NB4 (cell line): ENCODE measurements at regions not wholly inside any gene's neighbourhood (a gene's known extent, or its start where the extent isn't known, plus 50 kb on each side); places are given as distances from the start of the nearest gene placed in this dataset.

Experiments
- DNase-seq: peaks from one replicate; pipeline ENCODE4 v3.0.0; 2010; ENCODE audit warnings: low read depth
- H3K4me3 ChIP-seq: one replicate; pipeline ENCODE4 v1.5.1; 2011; ENCODE audit warnings: mild to moderate bottlenecking, low read depth, low read length, moderate library complexity
- MYC ChIP-seq: IDR thresholded peaks from 2 replicates; pipeline ENCODE4 v1.6.1; 2011; ENCODE audit warnings: low read depth, low read length
- POLR2A ChIP-seq: IDR thresholded peaks from 2 replicates; pipeline ENCODE4 v1.6.1; 2011; ENCODE audit warnings: mild to moderate bottlenecking; ENCODE audit not compliant: insufficient read length; ENCODE audit errors: extremely low read depth
- TF ChIP-seq, protein P1 (sequence below): IDR thresholded peaks from 2 replicates; pipeline ENCODE4 v1.6.1; 2011; ENCODE audit warnings: low read depth, low read length
- TF ChIP-seq, protein P2 (sequence below): IDR thresholded peaks from one replicate; pipeline ENCODE4 v1.5.1; 2012; ENCODE audit warnings: low read depth, low read length

DNA sequence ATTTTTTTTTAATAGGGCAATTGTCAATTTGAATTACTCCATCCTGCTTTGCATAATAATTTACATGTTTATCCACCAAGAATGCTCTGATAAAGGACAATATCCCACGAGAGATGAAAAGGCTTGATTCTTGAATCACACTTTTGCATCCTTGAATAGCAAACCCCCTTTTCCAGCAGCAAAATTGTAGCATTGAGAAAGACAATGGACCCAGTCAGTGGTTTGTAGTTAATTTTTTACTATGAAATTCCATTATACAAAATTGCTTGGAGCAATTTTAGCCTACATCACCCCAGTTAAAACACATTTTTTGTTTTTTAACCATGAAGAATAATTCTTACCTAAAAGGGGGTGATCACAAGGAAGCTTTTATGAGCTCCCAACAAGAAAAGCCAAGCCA is 255.1 kb downstream of the RND3 start:
- TF ChIP-seq POLR2A (no peak), MYC (no peak)
- TF ChIP-seq, protein P1, sequence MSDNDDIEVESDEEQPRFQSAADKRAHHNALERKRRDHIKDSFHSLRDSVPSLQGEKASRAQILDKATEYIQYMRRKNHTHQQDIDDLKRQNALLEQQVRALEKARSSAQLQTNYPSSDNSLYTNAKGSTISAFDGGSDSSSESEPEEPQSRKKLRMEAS = no peak
- TF ChIP-seq, protein P2, sequence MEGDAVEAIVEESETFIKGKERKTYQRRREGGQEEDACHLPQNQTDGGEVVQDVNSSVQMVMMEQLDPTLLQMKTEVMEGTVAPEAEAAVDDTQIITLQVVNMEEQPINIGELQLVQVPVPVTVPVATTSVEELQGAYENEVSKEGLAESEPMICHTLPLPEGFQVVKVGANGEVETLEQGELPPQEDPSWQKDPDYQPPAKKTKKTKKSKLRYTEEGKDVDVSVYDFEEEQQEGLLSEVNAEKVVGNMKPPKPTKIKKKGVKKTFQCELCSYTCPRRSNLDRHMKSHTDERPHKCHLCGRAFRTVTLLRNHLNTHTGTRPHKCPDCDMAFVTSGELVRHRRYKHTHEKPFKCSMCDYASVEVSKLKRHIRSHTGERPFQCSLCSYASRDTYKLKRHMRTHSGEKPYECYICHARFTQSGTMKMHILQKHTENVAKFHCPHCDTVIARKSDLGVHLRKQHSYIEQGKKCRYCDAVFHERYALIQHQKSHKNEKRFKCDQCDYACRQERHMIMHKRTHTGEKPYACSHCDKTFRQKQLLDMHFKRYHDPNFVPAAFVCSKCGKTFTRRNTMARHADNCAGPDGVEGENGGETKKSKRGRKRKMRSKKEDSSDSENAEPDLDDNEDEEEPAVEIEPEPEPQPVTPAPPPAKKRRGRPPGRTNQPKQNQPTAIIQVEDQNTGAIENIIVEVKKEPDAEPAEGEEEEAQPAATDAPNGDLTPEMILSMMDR = no peak
- no peak overlapping the region for H3K4me3 ChIP-seq

DNA sequence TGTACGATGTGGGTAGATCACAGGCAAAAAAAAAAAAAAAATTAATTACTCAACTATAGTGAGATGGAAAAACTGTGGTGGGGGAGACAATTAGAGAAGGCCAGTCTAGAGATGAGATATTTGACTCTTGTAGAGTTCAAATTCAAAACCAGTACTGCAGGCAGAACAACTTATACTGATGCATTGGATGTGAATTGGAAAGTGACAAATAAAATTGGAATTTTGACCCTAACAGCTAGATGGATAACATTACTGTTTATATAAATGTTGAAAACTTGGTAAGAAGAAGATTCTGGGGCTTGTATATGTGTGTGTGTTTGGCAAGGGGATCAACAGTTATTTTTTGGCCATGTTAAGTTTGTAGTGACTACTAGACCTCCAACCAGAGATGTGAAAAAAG is 256.9 kb downstream of the RND3 start:
- DNase-seq = no peak
- TF ChIP-seq, protein P1 = no peak
- TF ChIP-seq, protein P2 = no peak
- TF ChIP-seq MYC (no peak), POLR2A (no peak)

More for the DNA sequence above, 255.1 kb downstream of the RND3 start:
- no peak for DNase-seq

DNA sequence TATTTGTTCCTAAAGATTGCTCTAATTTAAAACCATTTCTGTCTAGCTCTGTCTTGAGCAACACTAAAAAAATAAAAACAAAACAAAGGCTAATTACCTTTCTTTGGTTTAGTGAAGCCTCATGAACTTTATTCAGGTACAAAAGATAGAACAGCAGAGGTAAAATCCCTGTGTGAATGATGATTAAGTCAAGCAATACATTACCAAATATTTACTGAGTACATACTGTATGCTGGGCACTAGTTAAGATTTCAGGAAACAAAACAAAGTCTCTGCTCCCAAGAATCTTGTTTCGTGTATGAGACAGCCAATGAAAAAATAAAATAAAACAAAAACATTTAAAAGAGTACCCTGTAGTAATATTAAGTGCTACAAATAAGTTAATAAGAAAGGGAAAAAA is 257.5 kb downstream of the RND3 start:
- TF ChIP-seq, protein P2 = no peak
- TF ChIP-seq MYC = no peak
- TF ChIP-seq POLR2A = no peak
- TF ChIP-seq, protein P1 = no peak

More for the DNA sequence above, 256.9 kb downstream of the RND3 start:
- H3K4me3 ChIP-seq = no peak overlapping the region

DNA sequence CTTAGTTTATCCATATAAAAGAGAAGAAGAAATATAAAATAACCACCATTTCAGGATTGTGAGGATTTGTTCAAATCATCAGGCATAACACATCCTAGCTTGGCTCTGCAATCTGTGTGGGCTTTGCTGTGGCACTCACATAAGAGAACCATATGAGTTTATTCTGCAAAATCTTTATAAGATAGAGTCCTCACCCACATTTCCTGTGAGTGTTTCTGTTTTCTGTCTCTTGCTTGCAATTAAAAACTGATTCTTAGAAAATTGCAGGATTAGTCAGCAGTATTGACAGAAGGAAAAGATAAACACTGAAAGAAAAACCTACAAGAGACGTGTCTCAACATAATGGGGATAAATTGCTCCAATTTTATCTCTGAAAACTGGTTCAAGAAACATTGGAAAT is 258.5 kb downstream of the RND3 start:
- TF ChIP-seq POLR2A (no peak), MYC (no peak)
- TF ChIP-seq, protein P2 = no peak
- TF ChIP-seq, protein P1 = no peak
- no peak for DNase-seq
- no peak overlapping the region for H3K4me3 ChIP-seq

More for the DNA sequence above, 257.5 kb downstream of the RND3 start:
- no peak overlapping the region for H3K4me3 ChIP-seq
- no peak for DNase-seq

DNA sequence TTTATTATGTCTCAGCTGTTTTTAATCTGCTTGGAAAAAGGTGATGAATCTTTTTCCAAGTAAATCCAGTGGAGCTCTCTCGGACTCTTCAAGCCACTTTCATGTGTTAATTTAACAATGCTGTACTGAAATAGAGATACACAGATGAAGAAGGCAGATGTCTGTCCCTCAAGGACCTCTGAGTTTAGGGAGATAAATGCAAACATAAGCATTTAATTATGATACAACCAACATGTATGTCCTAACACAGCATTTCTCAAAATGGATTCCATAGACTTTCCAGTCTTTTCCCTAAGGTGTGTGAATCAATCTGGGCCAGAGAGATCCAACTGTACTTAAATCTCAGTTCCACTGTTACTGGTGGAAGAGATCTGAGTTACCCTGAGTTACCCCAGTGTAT is 262.4 kb downstream of the RND3 start:
- no peak for DNase-seq
- TF ChIP-seq, protein P2 = no peak
- no peak for TF ChIP-seq MYC
- no peak for TF ChIP-seq POLR2A
- TF ChIP-seq, protein P1 = no peak
- no peak overlapping the region for H3K4me3 ChIP-seq

DNA sequence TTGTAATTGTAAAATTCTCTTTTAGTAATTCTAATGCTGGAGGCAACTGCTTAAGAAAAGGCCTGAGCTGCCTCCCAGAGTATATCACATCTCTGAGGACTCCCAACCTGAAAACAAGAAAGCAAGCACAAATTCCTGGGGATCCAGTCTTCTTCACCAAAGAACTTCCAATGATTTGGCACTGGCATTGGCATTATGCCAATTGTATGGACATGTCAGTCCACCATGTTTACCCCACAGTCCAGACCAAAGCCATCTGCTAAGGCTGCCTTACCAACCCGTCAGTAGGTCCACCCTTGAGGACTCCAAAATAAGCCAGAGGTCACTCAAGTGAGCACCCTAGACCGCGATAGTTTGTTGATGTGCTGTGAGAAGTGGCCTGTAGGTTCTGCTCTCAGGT is 263.1 kb downstream of the RND3 start:
- DNase-seq = no peak
- H3K4me3 ChIP-seq = no peak overlapping the region
- TF ChIP-seq POLR2A (no peak), MYC (no peak)
- TF ChIP-seq, protein P1 = no peak
- TF ChIP-seq, protein P2 = no peak
